ENCODE measurements at regions not wholly inside any gene's neighbourhood (a gene's known extent, or its start where the extent isn't known, plus 50 kb on each side); places are given as distances from the start of the nearest gene placed in this dataset.

- no peak for DNase-seq
Measured at GRCh38 chr10:4473977-4474376, 352.0 kb upstream of the AKR1E2 start.

GRCh38 chr10:4472190-4472904, 353.7 kb upstream of the AKR1E2 start:
- DNase-seq: no peak

GRCh38 chr10:4470231-4470835, 355.7 kb upstream of the AKR1E2 start:
- DNase-seq: no peak

DNA sequence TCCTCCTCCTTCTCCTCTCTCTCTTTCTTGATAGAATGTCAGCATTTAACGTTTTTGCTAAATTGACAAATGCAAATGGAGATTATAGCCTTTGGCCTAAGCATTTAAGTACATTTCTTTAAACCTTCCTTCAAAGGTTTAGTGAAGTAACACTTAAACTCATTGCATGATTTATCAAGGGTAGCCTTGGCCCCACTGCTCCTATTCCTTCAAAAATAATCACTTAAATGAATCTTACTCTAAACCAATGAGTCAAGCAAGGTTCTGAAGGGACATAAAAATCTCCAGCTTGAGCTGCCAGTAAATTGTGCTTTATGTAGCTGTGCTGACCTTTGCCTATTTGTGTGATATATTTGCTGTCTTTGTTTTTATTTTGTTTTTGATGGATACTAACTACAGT, 358.5 kb upstream of the AKR1E2 start:
- no peak for DNase-seq

DNA sequence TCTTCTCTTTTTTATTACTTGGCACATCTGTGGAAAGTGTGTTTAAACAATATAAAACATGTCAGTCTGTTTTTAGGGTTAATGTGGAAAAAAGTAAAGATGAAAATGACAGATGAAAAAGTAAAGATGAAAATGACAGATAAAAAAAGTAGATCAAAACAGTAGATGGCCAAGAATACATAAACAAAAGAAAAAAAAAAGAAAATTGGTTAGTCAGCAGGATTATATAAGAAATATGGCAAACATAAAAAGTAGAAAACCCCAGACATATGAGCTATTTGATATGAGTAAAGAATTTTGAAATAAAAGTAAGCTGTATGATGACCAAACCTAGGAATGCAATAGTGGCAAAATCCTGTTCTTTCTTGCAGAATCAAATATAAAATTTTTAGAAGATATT, 365.7 kb upstream of the AKR1E2 start:
- no peak for DNase-seq

DNA sequence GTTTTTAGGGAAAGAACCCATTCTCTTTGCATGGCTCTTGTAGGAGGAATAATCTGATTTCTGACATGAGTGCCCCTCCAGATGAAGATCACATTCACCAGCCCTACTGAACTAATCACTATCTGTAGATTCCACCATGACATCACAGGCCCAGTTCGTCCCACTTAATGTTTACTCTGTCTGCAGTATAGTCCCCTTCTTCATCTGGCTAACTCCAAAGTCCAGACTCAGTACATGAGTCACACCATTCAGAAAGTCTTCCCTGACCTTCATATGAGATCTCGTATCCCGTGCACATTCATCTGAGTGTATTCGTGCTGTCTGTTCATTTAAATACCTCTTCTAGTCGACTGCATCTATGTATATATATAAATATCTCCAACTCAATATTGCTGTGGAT, 366.5 kb upstream of the AKR1E2 start:
- DNase-seq: no peak

- no peak for DNase-seq
Measured at GRCh38 chr10:4457597-4457996, 368.4 kb upstream of the AKR1E2 start.

DNA sequence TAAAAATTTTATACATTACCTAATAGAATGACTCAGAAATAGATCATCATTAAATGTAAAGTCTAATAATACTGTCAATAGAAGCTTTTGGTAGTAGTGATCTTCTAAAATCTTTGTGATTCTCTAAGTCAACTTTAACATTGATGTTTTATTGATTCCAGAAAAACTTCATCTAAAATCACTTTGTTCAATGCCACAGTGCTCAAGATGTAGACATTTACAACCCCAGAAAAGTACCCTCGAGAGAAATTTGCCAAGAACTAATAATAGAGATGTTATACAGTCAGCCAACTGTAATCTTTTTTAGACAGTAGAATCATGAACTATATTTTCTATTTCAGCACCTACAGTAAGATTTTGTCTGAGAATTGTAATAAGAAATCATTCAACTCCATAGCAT, 369.2 kb upstream of the AKR1E2 start:
- DNase-seq: no peak

GRCh38 chr10:4456279-4456678, 369.7 kb upstream of the AKR1E2 start:
- no peak for DNase-seq

DNA sequence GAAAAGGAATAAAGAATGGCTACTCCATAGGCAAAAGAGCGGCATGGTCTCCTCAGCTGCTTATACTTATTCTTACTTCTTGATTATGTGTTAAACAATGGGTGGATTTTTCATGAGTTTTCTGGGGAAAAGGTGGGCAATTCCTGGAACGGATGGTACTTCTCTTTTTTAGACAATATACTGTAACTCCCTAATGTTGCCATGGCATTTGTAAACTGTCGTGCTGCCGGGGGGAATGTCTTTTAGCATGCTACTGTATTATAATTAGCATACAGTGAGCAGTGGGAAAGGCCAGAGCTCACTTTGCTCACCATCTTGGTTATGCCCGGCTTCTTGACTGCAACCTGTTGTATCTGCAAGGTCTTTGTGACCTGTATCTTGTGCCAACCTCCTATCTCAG, 372.1 kb upstream of the AKR1E2 start:
- DNase-seq: no peak

DNA sequence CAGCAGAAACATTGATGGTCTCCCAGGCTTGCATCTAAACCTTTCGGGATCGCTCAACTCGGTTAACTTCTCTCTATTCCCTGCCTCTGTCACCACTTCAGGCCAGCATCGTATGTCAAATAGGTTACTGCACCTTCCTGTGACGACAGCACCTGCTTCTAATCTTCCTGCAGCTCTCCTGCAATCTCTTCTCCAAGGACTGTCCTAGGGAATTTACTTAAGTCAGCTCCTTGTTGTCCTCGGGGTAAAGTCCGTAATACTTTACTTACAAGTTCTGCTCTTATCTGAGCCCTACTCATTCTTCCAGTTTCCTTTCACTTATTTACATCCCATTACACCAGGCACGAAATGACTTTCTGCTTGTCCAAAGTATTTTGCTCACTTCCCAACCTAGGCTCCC, 372.7 kb upstream of the AKR1E2 start:
- no peak for DNase-seq

GRCh38 chr10:4450981-4451908, 374.8 kb upstream of the AKR1E2 start:
- no peak for DNase-seq

GRCh38 chr10:4450169-4450568, 375.8 kb upstream of the AKR1E2 start:
- DNase-seq: no peak

DNA sequence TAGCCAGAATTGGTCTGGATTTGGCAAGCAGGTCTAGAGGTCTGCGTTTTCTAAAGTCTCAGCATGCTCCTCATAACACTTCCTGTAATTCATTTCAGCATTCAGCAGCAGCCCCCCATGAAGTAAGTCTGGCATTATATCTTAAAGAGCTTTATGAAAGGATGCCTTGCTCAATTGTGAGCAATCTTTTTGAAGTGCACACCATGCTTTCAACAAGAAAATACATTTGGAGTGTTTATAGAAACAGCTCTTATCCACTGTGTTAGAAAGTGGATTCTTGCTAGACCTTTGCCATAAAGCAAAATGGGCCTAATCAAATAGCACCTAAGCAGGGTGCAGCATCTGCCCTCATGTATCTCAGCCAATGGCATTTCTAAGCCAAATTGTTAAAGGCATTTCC, 378.0 kb upstream of the AKR1E2 start:
- no peak for DNase-seq

GRCh38 chr10:4443419-4443818, 382.6 kb upstream of the AKR1E2 start:
- no peak for DNase-seq

- no peak for DNase-seq
Measured at GRCh38 chr10:4442296-4442695, 383.7 kb upstream of the AKR1E2 start.

- DNase-seq: no peak
Measured at GRCh38 chr10:4440260-4440659, 385.7 kb upstream of the AKR1E2 start.

GRCh38 chr10:4437791-4438190, 388.2 kb upstream of the AKR1E2 start:
- no peak for DNase-seq

DNA sequence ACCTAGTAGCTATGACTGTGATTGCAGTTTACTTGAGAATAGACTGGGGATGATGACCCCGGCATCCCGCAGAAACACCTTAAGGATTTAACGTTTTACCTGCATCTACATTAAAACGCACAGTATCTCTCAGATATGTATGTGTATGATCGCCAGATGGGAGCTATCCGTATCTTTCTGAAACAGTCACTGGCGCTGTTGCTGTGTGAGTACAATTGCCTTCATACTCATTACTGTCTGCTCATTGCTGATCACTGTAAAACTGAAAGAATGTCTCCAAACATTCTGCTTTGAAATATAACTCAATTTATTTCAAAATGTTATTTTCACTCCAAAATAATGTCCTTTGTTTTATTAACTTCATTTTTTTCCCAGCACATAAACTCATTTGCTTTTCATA, 388.9 kb upstream of the AKR1E2 start:
- DNase-seq: no peak

- no peak for DNase-seq
Measured at GRCh38 chr10:4436103-4436502, 389.9 kb upstream of the AKR1E2 start.

- no peak for DNase-seq
Measured at GRCh38 chr10:4434516-4435071, 391.4 kb upstream of the AKR1E2 start.

DNA sequence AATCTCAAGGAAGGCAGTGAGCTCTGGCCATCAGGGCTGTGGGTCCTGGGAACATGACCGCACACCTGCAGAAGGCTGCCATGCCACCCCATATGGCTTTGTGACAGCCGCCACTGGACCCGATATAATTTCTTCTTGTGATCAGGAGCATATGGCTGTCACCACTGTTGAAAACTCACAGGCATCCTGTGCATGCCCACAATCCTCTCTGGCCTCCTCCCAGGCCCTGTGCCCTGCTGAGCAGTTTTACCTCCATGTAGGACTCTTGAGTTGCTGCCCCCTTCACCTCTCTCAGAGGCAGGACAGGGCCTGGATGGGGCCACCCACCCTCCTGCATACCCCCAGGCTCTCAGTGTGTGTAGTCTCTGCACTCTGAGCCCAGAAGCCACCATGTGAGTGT, 391.9 kb upstream of the AKR1E2 start:
- no peak for DNase-seq

GRCh38 chr10:4431114-4431863, 394.7 kb upstream of the AKR1E2 start:
- no peak for DNase-seq

All from left hindlimb (tissue), 1 donor.